ENCODE measurements at regions not wholly inside any gene's neighbourhood (a gene's known extent, or its start where the extent isn't known, plus 50 kb on each side); places are given as distances from the start of the nearest gene placed in this dataset.
"Not testable (repeated sequence)": the region's sequence is repeated elsewhere in the genome, so short reads cannot be mapped to it uniquely, and the experiment has no call there.

GRCh38 chr1:101479945-101480344 is 243.1 kb downstream of the S1PR1 start:
- no peaks in the 10 kb centered on the region for H3K36me3 ChIP-seq (replicated peaks)

GRCh38 chr1:101482306-101482705 is 245.5 kb downstream of the S1PR1 start:
- Histone ChIP-seq H3K27ac (no peak overlapping the region), H3K4me3 (ENCODE audit: low read depth, low read length) (no peak overlapping the region), H3K27me3 (replicated peaks) (no peaks in the 10 kb centered on the region), H3K36me3 (replicated peaks) (no peaks in the 10 kb centered on the region)
- TF ChIP-seq, protein P1, sequence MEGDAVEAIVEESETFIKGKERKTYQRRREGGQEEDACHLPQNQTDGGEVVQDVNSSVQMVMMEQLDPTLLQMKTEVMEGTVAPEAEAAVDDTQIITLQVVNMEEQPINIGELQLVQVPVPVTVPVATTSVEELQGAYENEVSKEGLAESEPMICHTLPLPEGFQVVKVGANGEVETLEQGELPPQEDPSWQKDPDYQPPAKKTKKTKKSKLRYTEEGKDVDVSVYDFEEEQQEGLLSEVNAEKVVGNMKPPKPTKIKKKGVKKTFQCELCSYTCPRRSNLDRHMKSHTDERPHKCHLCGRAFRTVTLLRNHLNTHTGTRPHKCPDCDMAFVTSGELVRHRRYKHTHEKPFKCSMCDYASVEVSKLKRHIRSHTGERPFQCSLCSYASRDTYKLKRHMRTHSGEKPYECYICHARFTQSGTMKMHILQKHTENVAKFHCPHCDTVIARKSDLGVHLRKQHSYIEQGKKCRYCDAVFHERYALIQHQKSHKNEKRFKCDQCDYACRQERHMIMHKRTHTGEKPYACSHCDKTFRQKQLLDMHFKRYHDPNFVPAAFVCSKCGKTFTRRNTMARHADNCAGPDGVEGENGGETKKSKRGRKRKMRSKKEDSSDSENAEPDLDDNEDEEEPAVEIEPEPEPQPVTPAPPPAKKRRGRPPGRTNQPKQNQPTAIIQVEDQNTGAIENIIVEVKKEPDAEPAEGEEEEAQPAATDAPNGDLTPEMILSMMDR (IDR thresholded peaks at IDR 0.05; ENCODE audit: low read depth, low read length, missing control alignments): no peak
- in situ Hi-C loops (cut with HindIII; ENCODE audit: low pct_ligation_motif_present, low sequenced_read_pairs): no loop called here
- DNase-seq: no peak

More at GRCh38 chr1:101479945-101480344, 243.1 kb downstream of the S1PR1 start:
- Histone ChIP-seq H3K27me3 (replicated peaks) (no peaks in the 10 kb centered on the region), H3K4me3 (ENCODE audit: low read depth, low read length) (no peak overlapping the region), H3K27ac (no peak overlapping the region)
- in situ Hi-C loops (cut with HindIII; ENCODE audit: low pct_ligation_motif_present, low sequenced_read_pairs): no loop called here
- DNase-seq: no peak
- TF ChIP-seq, protein P1 (IDR thresholded peaks at IDR 0.05; ENCODE audit: low read depth, low read length, missing control alignments): no peak

DNA sequence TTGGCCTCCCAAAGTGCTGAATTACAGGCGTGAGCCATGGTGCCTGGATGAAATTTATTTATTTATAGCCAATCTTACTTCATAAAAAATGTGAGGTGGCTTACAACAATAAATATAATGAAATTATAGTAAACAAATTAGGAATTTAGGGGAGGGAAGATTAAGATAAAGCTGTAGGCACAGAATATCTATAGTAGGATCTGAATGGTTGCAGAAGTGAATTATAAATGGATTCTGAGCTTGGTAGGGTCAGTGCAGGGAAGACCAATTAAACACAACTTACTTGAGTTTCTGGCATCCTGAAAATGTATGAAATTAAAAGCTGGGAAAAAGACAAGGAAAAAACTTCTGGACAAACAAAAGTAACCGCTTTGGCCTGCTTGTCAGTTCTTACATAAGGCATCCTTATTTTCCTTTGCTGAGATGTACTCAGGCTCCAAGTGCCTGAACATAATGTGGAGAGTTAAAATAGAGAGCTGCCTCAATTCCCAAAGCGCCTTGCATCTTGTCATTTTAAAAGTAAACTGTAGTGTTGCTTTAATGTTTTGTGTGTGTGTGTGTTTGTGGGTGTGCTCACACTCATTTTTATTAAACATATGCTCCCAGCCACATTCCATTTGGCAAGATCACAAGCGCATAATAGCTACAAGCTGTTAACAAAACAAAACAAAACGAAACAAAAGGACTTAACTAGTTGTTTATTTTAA is 247.3 kb downstream of the S1PR1 start:
- Histone ChIP-seq H3K36me3 (replicated peaks) (no peaks in the 10 kb centered on the region), H3K27me3 (replicated peaks) (no peaks in the 10 kb centered on the region), H3K4me3 (ENCODE audit: low read depth, low read length) (no peak overlapping the region), H3K27ac (no peak overlapping the region)
- TF ChIP-seq, protein P1 (IDR thresholded peaks at IDR 0.05; ENCODE audit: low read depth, low read length, missing control alignments): no peak
- in situ Hi-C loops (cut with HindIII; ENCODE audit: low pct_ligation_motif_present, low sequenced_read_pairs): no loop called here
- DNase-seq: no peak

- Histone ChIP-seq H3K4me3 (ENCODE audit: low read depth, low read length) (no peak overlapping the region), H3K36me3 (replicated peaks) (no peaks in the 10 kb centered on the region), H3K27ac (no peak overlapping the region), H3K27me3 (replicated peaks) (no peaks in the 10 kb centered on the region)
- DNase-seq: no peak
- in situ Hi-C loops (cut with HindIII; ENCODE audit: low pct_ligation_motif_present, low sequenced_read_pairs): no loop called here
- TF ChIP-seq, protein P1 (IDR thresholded peaks at IDR 0.05; ENCODE audit: low read depth, low read length, missing control alignments): no peak
Observed at GRCh38 chr1:101484689-101485338, 248.0 kb downstream of the S1PR1 start.

- in situ Hi-C loops (cut with HindIII; ENCODE audit: low pct_ligation_motif_present, low sequenced_read_pairs): no loop called here
- no peak for DNase-seq
- Histone ChIP-seq H3K27ac (no peak overlapping the region), H3K36me3 (replicated peaks) (no peaks in the 10 kb centered on the region), H3K4me3 (ENCODE audit: low read depth, low read length) (no peak overlapping the region), H3K27me3 (replicated peaks) (no peaks in the 10 kb centered on the region)
- TF ChIP-seq, protein P1 (IDR thresholded peaks at IDR 0.05; ENCODE audit: low read depth, low read length, missing control alignments): no peak
Observed at GRCh38 chr1:101485712-101486111, 248.9 kb downstream of the S1PR1 start.

DNA sequence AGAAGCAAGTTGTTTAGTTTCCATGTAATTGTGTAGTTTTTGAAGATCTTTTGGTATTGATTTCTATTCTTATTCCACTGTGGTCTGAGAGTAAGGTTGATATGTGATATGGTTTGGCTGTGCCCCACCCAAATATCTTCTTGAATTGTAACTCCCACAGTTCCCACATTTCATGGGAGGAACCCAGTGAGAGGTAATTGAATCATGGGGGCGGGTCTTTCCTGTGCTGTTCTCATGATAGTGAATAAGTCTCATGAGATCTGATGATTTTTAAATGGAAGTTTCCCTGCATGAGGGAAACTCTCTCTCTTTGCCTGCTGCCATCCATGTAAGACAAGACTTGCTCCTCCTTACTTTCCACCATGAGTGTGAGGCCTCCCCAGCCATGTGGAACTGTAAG is 255.3 kb downstream of the S1PR1 start:
- H3K27ac ChIP-seq; H3K36me3 ChIP-seq (replicated peaks); in situ Hi-C loops (cut with HindIII; ENCODE audit: low pct_ligation_motif_present, low sequenced_read_pairs); DNase-seq; H3K27me3 ChIP-seq (replicated peaks); H3K4me3 ChIP-seq (ENCODE audit: low read depth, low read length): not testable (repeated sequence)

- H3K27me3 ChIP-seq (replicated peaks); in situ Hi-C loops (cut with HindIII; ENCODE audit: low pct_ligation_motif_present, low sequenced_read_pairs); H3K4me3 ChIP-seq (ENCODE audit: low read depth, low read length); H3K36me3 ChIP-seq (replicated peaks); H3K27ac ChIP-seq; DNase-seq: not testable (repeated sequence)
Observed at GRCh38 chr1:101493920-101494319, 257.1 kb downstream of the S1PR1 start.
